Mesothelial cell of epicardium (in vitro differentiated cells): ENCODE measurements at regions not wholly inside any gene's neighbourhood (a gene's known extent, or its start where the extent isn't known, plus 50 kb on each side); places are given as distances from the start of the nearest gene placed in this dataset.
"Not testable (repeated sequence)": the region's sequence is repeated elsewhere in the genome, so short reads cannot be mapped to it uniquely, and the experiment has no call there.

Experiments used
- DNase-seq, 2 experiments: peaks; one replicate each; pipeline ENCODE4 v3.0.0; 2021; ENCODE audit warnings: low spot score in 2 of 2; ENCODE audit not compliant: unreplicated experiment in 2 of 2
- H3K27ac Mint-ChIP-seq: 2 replicates; pipeline ENCODE4 v1.8.0; 2021; ENCODE audit warnings: mixed read lengths
- H3K27me3 Mint-ChIP-seq: 2 replicates; pipeline ENCODE4 v1.8.0; 2021; ENCODE audit warnings: low read depth, mixed read lengths
- H3K36me3 Mint-ChIP-seq: 2 replicates; pipeline ENCODE4 v1.8.0; 2021; ENCODE audit warnings: mixed read lengths
- H3K4me1 Mint-ChIP-seq: 2 replicates; pipeline ENCODE4 v1.8.0; 2021; ENCODE audit warnings: mixed read lengths
- H3K4me3 Mint-ChIP-seq: 2 replicates; pipeline ENCODE4 v1.8.0; 2021; ENCODE audit warnings: mild to moderate bottlenecking, moderate library complexity, mixed read lengths
- H3K9me3 Mint-ChIP-seq: 2 replicates; pipeline ENCODE4 v1.8.0; 2021; ENCODE audit warnings: mixed read lengths
- TF ChIP-seq, protein P1 (sequence below): fragments of 200-600 bp; sonication (generic); IDR thresholded peaks from one replicate; pipeline ENCODE4 v1.5.0; 2021; ENCODE audit warnings: antibody characterized with exemption; ENCODE audit not compliant: unreplicated experiment

GRCh38 chr15:54772663-54773062 lies 424.1 kb downstream of the RSL24D1 start:
- no peak overlapping the region for H3K27ac Mint-ChIP-seq
- no peaks in the 10 kb centered on the region for H3K36me3 Mint-ChIP-seq
- TF ChIP-seq, protein P1, sequence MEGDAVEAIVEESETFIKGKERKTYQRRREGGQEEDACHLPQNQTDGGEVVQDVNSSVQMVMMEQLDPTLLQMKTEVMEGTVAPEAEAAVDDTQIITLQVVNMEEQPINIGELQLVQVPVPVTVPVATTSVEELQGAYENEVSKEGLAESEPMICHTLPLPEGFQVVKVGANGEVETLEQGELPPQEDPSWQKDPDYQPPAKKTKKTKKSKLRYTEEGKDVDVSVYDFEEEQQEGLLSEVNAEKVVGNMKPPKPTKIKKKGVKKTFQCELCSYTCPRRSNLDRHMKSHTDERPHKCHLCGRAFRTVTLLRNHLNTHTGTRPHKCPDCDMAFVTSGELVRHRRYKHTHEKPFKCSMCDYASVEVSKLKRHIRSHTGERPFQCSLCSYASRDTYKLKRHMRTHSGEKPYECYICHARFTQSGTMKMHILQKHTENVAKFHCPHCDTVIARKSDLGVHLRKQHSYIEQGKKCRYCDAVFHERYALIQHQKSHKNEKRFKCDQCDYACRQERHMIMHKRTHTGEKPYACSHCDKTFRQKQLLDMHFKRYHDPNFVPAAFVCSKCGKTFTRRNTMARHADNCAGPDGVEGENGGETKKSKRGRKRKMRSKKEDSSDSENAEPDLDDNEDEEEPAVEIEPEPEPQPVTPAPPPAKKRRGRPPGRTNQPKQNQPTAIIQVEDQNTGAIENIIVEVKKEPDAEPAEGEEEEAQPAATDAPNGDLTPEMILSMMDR, result no peak
- H3K9me3 Mint-ChIP-seq, result peaks cover 16% of the 10 kb centered on the region
- no peak overlapping the region for H3K4me3 Mint-ChIP-seq
- DNase-seq, result no peak
- H3K4me1 Mint-ChIP-seq, result no peaks in the 10 kb centered on the region
- no peaks in the 10 kb centered on the region for H3K27me3 Mint-ChIP-seq

DNA sequence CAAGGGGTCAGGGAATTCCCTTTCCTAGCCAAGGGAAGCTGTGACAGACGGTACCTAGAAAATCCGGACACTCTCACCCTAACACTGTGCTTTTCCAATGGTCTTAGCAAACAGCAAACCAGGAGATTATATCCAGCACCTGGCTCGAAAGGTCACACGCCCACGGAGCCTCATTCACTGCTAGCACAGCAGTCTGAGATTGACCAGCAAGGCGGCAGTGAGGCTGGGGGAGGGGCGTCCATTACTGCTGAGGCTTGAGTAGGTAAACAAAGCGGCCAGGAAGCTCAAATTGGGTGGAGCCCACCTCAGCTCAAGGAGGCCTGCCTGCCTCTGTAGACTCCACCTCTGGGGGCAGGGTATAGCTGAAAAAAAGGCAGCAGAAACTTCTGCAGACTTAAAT lies 447.3 kb downstream of the RSL24D1 start:
- H3K36me3 Mint-ChIP-seq, H3K27me3 Mint-ChIP-seq, DNase-seq, H3K27ac Mint-ChIP-seq, H3K4me3 Mint-ChIP-seq, H3K4me1 Mint-ChIP-seq: not testable (repeated sequence)
- peaks cover 73% of the 10 kb centered on the region for H3K9me3 Mint-ChIP-seq

DNA sequence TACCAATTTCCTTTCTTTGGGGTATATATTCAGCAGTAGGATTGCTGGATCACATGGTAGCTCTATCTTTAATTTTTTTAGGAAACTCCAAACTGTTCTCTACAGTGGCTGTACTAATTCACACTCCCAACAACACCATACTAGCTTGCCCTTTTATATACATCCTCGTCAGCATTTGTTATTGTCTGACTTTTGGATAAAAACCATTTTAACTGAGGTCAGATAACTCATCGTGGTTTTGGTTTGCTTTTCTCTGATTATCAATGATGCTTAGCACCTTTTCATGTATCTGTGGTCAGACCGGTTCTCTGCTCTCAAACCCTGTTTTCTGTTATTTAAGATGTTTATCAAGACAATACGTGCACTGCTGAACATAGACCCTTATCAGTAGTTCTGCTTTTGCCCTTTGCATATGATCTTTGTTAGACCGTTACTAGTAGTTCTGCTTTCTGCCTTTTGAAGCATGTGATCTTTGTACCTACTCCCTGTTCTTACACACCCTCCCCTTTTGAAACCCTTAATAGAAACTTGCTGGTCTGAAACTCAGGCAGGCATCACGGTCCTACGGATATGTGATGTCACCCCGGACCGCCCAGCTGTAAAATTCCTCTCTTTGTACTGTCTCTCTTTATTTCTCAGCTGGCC lies 474.3 kb downstream of the RSL24D1 start:
- Mint-ChIP-seq H3K4me3 (no peak overlapping the region), H3K4me1 (no peaks in the 10 kb centered on the region), H3K9me3 (peaks cover 83% of the 10 kb centered on the region), H3K36me3 (no peaks in the 10 kb centered on the region), H3K27ac (no peak overlapping the region), H3K27me3 (no peaks in the 10 kb centered on the region)
- DNase-seq, result no peak
- TF ChIP-seq, protein P1, result no peak

DNA sequence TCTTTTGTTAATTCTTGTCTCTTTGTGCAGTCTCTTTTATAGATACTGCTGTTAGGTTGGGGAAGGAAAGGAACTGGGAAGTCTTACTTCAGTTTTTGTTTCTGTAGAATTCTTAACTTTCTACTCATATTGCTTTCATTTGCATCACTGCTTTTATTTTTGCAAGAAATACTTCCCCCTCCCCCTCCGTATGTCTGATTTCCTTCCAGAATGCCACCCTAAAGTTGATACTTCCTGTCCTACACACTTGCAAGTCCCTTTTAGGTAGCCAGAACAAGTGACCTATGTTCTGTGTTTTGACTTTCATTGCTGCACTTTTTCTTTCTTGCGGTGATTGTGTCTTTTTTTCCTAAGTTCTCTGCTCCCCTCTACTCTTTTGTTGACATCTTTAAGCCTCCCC lies 477.4 kb downstream of the RSL24D1 start:
- no peak for DNase-seq
- TF ChIP-seq, protein P1, result no peak
- H3K27ac Mint-ChIP-seq, result no peak overlapping the region
- no peak overlapping the region for H3K4me3 Mint-ChIP-seq
- no peaks in the 10 kb centered on the region for H3K4me1 Mint-ChIP-seq
- peaks cover 78% of the 10 kb centered on the region for H3K9me3 Mint-ChIP-seq
- H3K36me3 Mint-ChIP-seq, result no peaks in the 10 kb centered on the region
- no peaks in the 10 kb centered on the region for H3K27me3 Mint-ChIP-seq

DNA sequence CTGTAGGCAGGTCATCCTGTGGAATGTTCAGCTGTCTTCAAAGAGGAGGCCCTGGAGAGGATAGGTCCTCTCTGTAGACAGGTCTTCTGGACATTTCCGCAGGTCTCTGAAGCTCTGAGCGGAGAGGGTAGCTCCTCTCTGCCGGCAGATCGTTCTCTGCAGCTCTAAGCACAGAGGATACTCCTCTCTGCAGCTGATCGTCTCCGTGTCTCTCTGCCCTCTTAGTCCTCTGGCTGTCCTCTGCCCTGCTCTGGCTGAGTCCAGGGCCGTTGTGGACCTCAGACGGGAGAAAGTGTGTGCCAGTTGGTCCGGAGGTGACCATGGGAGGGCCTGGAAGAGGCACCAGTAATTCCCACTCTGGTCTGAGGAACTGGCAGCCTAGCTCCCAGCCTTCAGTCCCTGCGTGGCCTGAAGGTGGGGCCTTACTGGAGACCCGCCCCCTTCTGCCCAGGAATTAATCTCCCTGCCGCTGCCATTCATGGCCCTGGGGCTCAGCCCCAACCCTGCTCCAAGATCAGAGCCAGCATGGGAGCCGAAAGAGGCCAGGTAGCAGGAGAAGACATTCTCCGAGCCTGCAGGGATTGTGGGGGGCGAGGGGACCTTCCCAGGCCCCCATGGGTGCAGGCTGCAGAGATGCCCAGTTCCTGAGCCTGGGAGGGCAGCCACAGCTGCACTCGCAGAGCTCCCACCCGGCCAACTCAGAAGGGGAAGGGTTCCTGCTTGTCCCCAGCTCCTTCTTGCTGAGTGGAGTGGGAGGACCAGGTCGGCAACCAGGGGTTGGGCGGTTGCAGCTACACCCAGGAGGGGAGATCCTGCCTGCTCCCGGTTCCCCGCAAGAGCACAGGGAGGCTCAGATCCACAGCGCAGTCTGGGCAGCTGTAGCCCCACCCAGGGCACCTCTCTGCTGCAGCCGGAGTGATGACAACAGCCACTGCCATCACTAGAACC lies 488.7 kb downstream of the RSL24D1 start:
- Mint-ChIP-seq H3K9me3 (peaks cover 26% of the 10 kb centered on the region), H3K4me3 (no peak overlapping the region), H3K4me1 (no peaks in the 10 kb centered on the region), H3K27me3 (no peaks in the 10 kb centered on the region), H3K36me3 (no peaks in the 10 kb centered on the region), H3K27ac (no peak overlapping the region)
- DNase-seq, result no peak
- TF ChIP-seq, protein P1, result no peak

GRCh38 chr15:54687628-54688027 lies 509.1 kb downstream of the RSL24D1 start:
- no peak for DNase-seq
- H3K4me3 Mint-ChIP-seq, result no peak overlapping the region
- peaks cover 26% of the 10 kb centered on the region for H3K9me3 Mint-ChIP-seq
- no peaks in the 10 kb centered on the region for H3K27me3 Mint-ChIP-seq
- TF ChIP-seq, protein P1, result no peak
- no peak overlapping the region for H3K27ac Mint-ChIP-seq
- H3K36me3 Mint-ChIP-seq, result no peaks in the 10 kb centered on the region
- H3K4me1 Mint-ChIP-seq, result no peaks in the 10 kb centered on the region
